GM12878 (cell line): ENCODE measurements at regions not wholly inside any gene's neighbourhood (a gene's known extent, or its start where the extent isn't known, plus 50 kb on each side); places are given as distances from the start of the nearest gene placed in this dataset.

Experiments
- ATAC-seq: fragments of 200-7000 bp; cut with Tn5 transposase; 3 replicates; pipeline ENCODE4 v1.9.1; 2020; ENCODE audit warnings: mild to moderate bottlenecking, moderate library complexity
- BruUV-seq: library from RNA; stranded (reverse); fragments of 400-500 nt; replicated peaks from 2 replicates; lab custom pipeline; 2021; lab: Mats Ljungman, UMichigan
- CTCF ChIA-PET: fragments of 300-600 bp; sonication (Branson Sonifier 250); formaldehyde crosslinking; extraction: SDS; loops from one replicate; lab custom pipeline; 2021; ENCODE audit warnings: inconsistent platforms; lab: Yijun Ruan, JAX
- POLR2A ChIA-PET: fragments of 350-600 bp; formaldehyde crosslinking; extraction: SDS; loops from one replicate; lab custom pipeline; 2021; ENCODE audit warnings: inconsistent platforms; lab: Charles Lee
- RAD21 ChIA-PET: fragments of 300-600 bp; sonication (Branson Sonifier 250); formaldehyde crosslinking; loops from one replicate; lab custom pipeline; 2023; ENCODE audit warnings: antibody characterized with exemption; ENCODE audit not compliant: unreplicated experiment; lab: Charles Lee
- SMC1A ChIA-PET: fragments of 300-600 bp; sonication (Branson Sonifier 250); formaldehyde crosslinking; loops from one replicate; lab custom pipeline; 2023; ENCODE audit not compliant: unreplicated experiment, uncharacterized antibody; lab: Charles Lee
- DNase-seq: peaks from one replicate; pipeline ENCODE4 v3.0.0-alpha.2; 2011; ENCODE audit warnings: low read depth, low spot score
- FAIRE-seq: peaks from 3 replicates; lab custom pipeline; 2011; peaks lifted over from hg19 to GRCh38; lab: Jason Lieb, UNC
- H2AFZ ChIP-seq: 2 replicates; pipeline ENCODE4 v1.6.0; 2011; ENCODE audit warnings: low read depth, low read length, control low read depth; ENCODE audit not compliant: control insufficient read depth
- H3K27ac ChIP-seq: 2 replicates; pipeline ENCODE4 v1.5.1; 2011; ENCODE audit warnings: control low read depth; ENCODE audit not compliant: control insufficient read depth, insufficient read depth
- H3K27me3 ChIP-seq, 2 experiments: replicated peaks in 1 of 2; 2 replicates each; pipeline versions ENCODE4 v1.6.0 to v1.6.1; 2011; ENCODE audit warnings: low read length in 1 of 2; ENCODE audit not compliant: control insufficient read depth in 2 of 2, insufficient read depth in 2 of 2
- H3K36me3 ChIP-seq, 2 experiments: 2 replicates each; pipeline ENCODE4 v1.5.1; 2011; ENCODE audit warnings: low read length in 1 of 2; ENCODE audit not compliant: control insufficient read depth in 2 of 2, insufficient read depth in 2 of 2
- H3K4me1 ChIP-seq: 2 replicates; pipeline ENCODE4 v1.6.1; 2011; ENCODE audit warnings: mild to moderate bottlenecking, low read length, moderate library complexity, mixed read lengths; ENCODE audit not compliant: control insufficient read depth, insufficient read depth
- H3K4me2 ChIP-seq: 2 replicates; pipeline ENCODE4 v1.6.0; 2011; ENCODE audit warnings: control low read depth; ENCODE audit not compliant: control insufficient read depth, insufficient read depth
- H3K4me3 ChIP-seq: fragments of 200-600 bp; sonication (generic); 2 replicates; pipeline ENCODE4 v1.5.1; 2016
- H3K79me2 ChIP-seq: 2 replicates; pipeline ENCODE4 v1.6.0; 2011; ENCODE audit warnings: low read length; ENCODE audit not compliant: control insufficient read depth, insufficient read depth
- H3K9ac ChIP-seq: 2 replicates; pipeline ENCODE4 v1.8.0; 2011; ENCODE audit warnings: low read length, control low read depth, mixed read lengths; ENCODE audit not compliant: control insufficient read depth, insufficient read depth
- H3K9me3 ChIP-seq: replicated peaks from 3 replicates; pipeline ENCODE4 v1.5.1; 2011; ENCODE audit warnings: mild to moderate bottlenecking, low read length; ENCODE audit not compliant: control insufficient read depth, insufficient read depth
- H4K20me1 ChIP-seq: 2 replicates; pipeline ENCODE4 v1.6.0; 2011; ENCODE audit not compliant: control insufficient read depth, insufficient read depth
- ASH2L ChIP-seq: fragments of 300-600, 200-600 bp; sonication (generic); IDR thresholded peaks from 2 replicates; pipeline ENCODE4 v1.6.1; 2017; ENCODE audit warnings: low read depth, mild to moderate bottlenecking, borderline replicate concordance
- BRCA1 ChIP-seq: IDR thresholded peaks from 2 replicates; pipeline ENCODE4 v1.6.1; 2011; ENCODE audit warnings: low read depth, low read length, improper control_type of control experiment
- GABPA ChIP-seq: IDR thresholded peaks from 2 replicates; pipeline ENCODE4 v1.6.1; 2014; ENCODE audit warnings: antibody characterized with exemption, low read depth, mild to moderate bottlenecking, inconsistent platforms
- SMAD1 ChIP-seq: fragments of 450-650 bp; IDR thresholded peaks from 2 replicates; pipeline ENCODE4 v1.6.1; 2018; ENCODE audit warnings: mild to moderate bottlenecking, low read depth; ENCODE audit not compliant: partially characterized antibody
- STAT3 ChIP-seq: IDR thresholded peaks from 2 replicates; pipeline ENCODE4 v1.6.1; 2011; ENCODE audit warnings: low read depth, low read length, improper control_type of control experiment
- ZNF384 ChIP-seq: IDR thresholded peaks from 2 replicates; pipeline ENCODE4 v1.6.1; 2012; ENCODE audit warnings: low read depth, mild to moderate bottlenecking, low read length, improper control_type of control experiment, borderline replicate concordance
- ZNF592 ChIP-seq: fragments of 450-650 bp; IDR thresholded peaks from 2 replicates; pipeline ENCODE4 v1.6.1; 2017; ENCODE audit warnings: mild to moderate bottlenecking, moderate library complexity
- WGBS: methylation state at CpG from one replicate; pipeline ENCODE4 v1.1.6; 2016; ENCODE audit warnings: low lambda C conversion rate; ENCODE audit not compliant: insufficient replicate concordance, insufficient coverage; ENCODE audit errors: missing lambda C conversion rate; 5-methylcytosine and 5-hydroxymethylcytosine counted together
- in situ Hi-C: fragments of 300-500 bp; cut with MboI; formaldehyde crosslinking; loops from 9 replicates; pipeline ENCODE4 v1.14.3; 2018; ENCODE audit warnings: mixed read lengths
- intact Hi-C: fragments of 100-400 bp; cut with micrococcal nuclease; formaldehyde crosslinking; loops from one replicate; pipeline ENCODE4 v1.14.2; 2022; ENCODE audit not compliant: unreplicated experiment
- TF ChIP-seq, protein P1 (sequence below): IDR thresholded peaks from 2 replicates; pipeline ENCODE4 v1.6.1; 2012; ENCODE audit warnings: low read depth, low read length, improper control_type of control experiment
- TF ChIP-seq, protein P2 (sequence below), 3 experiments: IDR thresholded peaks in 2 of 3; conservative IDR thresholded peaks in 1 of 3; 2 replicates each; pipeline ENCODE4 v1.5.1; 2011; ENCODE audit warnings: low read depth in 3 of 3, low read length in 3 of 3, mild to moderate bottlenecking in 3 of 3, control low read depth in 2 of 3, moderate library complexity in 2 of 3, inconsistent platforms in 1 of 3, mixed read lengths in 1 of 3; ENCODE audit not compliant: control insufficient read depth in 2 of 3, insufficient read depth in 1 of 3; ENCODE audit errors: extremely low read depth in 1 of 3

- TF ChIP-seq, protein P1, sequence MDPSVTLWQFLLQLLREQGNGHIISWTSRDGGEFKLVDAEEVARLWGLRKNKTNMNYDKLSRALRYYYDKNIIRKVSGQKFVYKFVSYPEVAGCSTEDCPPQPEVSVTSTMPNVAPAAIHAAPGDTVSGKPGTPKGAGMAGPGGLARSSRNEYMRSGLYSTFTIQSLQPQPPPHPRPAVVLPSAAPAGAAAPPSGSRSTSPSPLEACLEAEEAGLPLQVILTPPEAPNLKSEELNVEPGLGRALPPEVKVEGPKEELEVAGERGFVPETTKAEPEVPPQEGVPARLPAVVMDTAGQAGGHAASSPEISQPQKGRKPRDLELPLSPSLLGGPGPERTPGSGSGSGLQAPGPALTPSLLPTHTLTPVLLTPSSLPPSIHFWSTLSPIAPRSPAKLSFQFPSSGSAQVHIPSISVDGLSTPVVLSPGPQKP = no peak
Observed at GRCh38 chr22:22129387-22129786, 115.2 kb upstream of the VPREB1 start (continued).

GRCh38 chr22:22128440-22128839, 116.1 kb upstream of the VPREB1 start:
- 53% methylated on average over 2 of the region's 2 CpGs for WGBS
- Histone ChIP-seq H3K27me3 (no peaks in the 10 kb centered on the region), H4K20me1 (no peaks in the 10 kb centered on the region), H3K27ac (no peak overlapping the region), H3K4me1 (no peaks in the 10 kb centered on the region), H3K36me3 (no peaks in the 10 kb centered on the region), H3K9me3 (no peaks in the 10 kb centered on the region; the same call in 2 of the 3 replicates), H3K4me2 (no peak overlapping the region), H3K79me2 (no peaks in the 10 kb centered on the region), H3K9ac (no peak overlapping the region), H2AFZ (no peak overlapping the region), H3K4me3 (no peak overlapping the region)
- CTCF ChIA-PET = interaction anchor here (0.9 to 2.1 kb wide), 8 partner anchors 10 to 827 kb away, joined by 3 to 19 read pairs (median 3); no protein-coding TSS in a partner anchor
- in situ Hi-C loops (no loop called here), intact Hi-C loops (no loop called here)
- SMC1A ChIA-PET = interaction anchor here (1.0 to 2.2 kb wide), 5 partner anchors 8 to 29 kb away, joined by 3 to 9 read pairs (median 7); no protein-coding TSS in a partner anchor
- ATAC-seq (no peak), FAIRE-seq (no peak), DNase-seq (no peak)
- POLR2A ChIA-PET = interaction anchor here (0.6 to 0.9 kb wide), 2 partner anchors 18 to 62 kb away, joined by 3 read pairs; no protein-coding TSS in a partner anchor
- RAD21 ChIA-PET = interaction anchor here (0.6 to 1.6 kb wide), 4 partner anchors 8 to 29 kb away, joined by 3 to 5 read pairs (median 4); no protein-coding TSS in a partner anchor
- no TSS peak for BruUV-seq
- no peak for TF ChIP-seq ZNF592
- TF ChIP-seq BRCA1 = no peak
- TF ChIP-seq STAT3 = no peak
- TF ChIP-seq, protein P1 = no peak
- TF ChIP-seq ASH2L = no peak
- TF ChIP-seq ZNF384 = no peak
- TF ChIP-seq, protein P2, sequence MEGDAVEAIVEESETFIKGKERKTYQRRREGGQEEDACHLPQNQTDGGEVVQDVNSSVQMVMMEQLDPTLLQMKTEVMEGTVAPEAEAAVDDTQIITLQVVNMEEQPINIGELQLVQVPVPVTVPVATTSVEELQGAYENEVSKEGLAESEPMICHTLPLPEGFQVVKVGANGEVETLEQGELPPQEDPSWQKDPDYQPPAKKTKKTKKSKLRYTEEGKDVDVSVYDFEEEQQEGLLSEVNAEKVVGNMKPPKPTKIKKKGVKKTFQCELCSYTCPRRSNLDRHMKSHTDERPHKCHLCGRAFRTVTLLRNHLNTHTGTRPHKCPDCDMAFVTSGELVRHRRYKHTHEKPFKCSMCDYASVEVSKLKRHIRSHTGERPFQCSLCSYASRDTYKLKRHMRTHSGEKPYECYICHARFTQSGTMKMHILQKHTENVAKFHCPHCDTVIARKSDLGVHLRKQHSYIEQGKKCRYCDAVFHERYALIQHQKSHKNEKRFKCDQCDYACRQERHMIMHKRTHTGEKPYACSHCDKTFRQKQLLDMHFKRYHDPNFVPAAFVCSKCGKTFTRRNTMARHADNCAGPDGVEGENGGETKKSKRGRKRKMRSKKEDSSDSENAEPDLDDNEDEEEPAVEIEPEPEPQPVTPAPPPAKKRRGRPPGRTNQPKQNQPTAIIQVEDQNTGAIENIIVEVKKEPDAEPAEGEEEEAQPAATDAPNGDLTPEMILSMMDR (IDR thresholded peaks at IDR 0.05 in 2 of 3, conservative IDR thresholded peaks at IDR 0.05 in 1 of 3; ENCODE audit: control insufficient read depth in 2 of 3, extremely low read depth in 1 of 3, insufficient read depth in 1 of 3, low read depth in 3 of 3, low read length in 3 of 3) = no peak
- no peak for TF ChIP-seq GABPA
- TF ChIP-seq SMAD1 = no peak
